ENCODE measurements at regions not wholly inside any gene's neighbourhood (a gene's known extent, or its start where the extent isn't known, plus 50 kb on each side); places are given as distances from the start of the nearest gene placed in this dataset.
"Not testable (repeated sequence)": the region's sequence is repeated elsewhere in the genome, so short reads cannot be mapped to it uniquely, and the experiment has no call there.

- TF ChIP-seq, protein P1, sequence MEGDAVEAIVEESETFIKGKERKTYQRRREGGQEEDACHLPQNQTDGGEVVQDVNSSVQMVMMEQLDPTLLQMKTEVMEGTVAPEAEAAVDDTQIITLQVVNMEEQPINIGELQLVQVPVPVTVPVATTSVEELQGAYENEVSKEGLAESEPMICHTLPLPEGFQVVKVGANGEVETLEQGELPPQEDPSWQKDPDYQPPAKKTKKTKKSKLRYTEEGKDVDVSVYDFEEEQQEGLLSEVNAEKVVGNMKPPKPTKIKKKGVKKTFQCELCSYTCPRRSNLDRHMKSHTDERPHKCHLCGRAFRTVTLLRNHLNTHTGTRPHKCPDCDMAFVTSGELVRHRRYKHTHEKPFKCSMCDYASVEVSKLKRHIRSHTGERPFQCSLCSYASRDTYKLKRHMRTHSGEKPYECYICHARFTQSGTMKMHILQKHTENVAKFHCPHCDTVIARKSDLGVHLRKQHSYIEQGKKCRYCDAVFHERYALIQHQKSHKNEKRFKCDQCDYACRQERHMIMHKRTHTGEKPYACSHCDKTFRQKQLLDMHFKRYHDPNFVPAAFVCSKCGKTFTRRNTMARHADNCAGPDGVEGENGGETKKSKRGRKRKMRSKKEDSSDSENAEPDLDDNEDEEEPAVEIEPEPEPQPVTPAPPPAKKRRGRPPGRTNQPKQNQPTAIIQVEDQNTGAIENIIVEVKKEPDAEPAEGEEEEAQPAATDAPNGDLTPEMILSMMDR (IDR thresholded peaks at IDR 0.05; ENCODE audit: extremely low read depth, insufficient read depth, missing control alignments) = peak; percentile 36
- in situ Hi-C loops (cut with MboI; ENCODE audit: low pct_unique_long_range_greater_than_20kb, low sequenced_read_pairs, unreplicated experiment) = no loop called here
- DNase-seq (ENCODE audit: low spot score) = no peak
Observed at GRCh38 chrX:83416273-83416672, 91.8 kb upstream of the POU3F4 start.

DNA sequence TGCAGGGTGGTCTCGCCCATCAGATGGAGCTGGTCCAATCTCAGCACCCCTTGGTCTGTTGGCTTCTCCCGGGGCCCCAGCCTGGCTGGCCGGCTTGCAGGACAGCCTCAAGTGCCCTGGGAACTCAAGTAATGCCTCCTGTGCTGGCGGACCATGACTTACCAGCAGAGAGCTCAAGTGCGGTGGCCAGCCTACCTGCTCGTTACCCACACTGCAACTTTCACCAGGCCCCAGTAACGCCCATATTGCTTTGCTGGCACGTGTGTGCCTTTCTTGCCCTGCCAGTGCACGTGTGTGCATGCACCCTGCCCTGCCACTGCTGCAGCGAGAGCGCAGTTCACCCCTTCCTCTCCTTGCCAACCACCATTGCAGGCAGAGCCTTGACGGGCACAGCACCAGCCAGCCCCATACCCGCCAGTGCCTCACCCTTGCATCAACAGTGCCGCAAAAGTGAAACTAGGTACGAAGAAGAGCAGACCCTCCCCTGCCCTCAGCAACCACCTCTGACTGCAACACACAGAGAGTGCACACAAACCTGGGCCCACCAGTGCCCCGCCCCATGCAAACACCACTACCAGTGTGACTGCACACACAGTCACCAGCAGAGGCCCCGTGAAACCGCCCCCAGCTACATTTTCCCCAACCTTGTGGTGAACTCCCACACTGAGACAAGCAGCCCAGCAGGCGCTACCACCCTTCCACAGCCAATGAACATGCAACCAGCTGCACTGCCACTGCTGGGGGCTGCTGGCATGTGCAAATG is 88.9 kb upstream of the POU3F4 start:
- DNase-seq (ENCODE audit: low spot score) = no peak
- TF ChIP-seq, protein P1 (IDR thresholded peaks at IDR 0.05; ENCODE audit: extremely low read depth, insufficient read depth, missing control alignments) = no peak
- in situ Hi-C loops (cut with MboI; ENCODE audit: low pct_unique_long_range_greater_than_20kb, low sequenced_read_pairs, unreplicated experiment) = no loop called here

- no peak for DNase-seq (ENCODE audit: low spot score)
- TF ChIP-seq, protein P1 (IDR thresholded peaks at IDR 0.05; ENCODE audit: extremely low read depth, insufficient read depth, missing control alignments) = no peak
- in situ Hi-C loops (cut with MboI; ENCODE audit: low pct_unique_long_range_greater_than_20kb, low sequenced_read_pairs, unreplicated experiment) = no loop called here
Observed at GRCh38 chrX:83422836-83423235, 85.3 kb upstream of the POU3F4 start.

- in situ Hi-C loops (cut with MboI; ENCODE audit: low pct_unique_long_range_greater_than_20kb, low sequenced_read_pairs, unreplicated experiment); DNase-seq (ENCODE audit: low spot score): not testable (repeated sequence)
Observed at GRCh38 chrX:83442552-83442951, 65.5 kb upstream of the POU3F4 start.

DNA sequence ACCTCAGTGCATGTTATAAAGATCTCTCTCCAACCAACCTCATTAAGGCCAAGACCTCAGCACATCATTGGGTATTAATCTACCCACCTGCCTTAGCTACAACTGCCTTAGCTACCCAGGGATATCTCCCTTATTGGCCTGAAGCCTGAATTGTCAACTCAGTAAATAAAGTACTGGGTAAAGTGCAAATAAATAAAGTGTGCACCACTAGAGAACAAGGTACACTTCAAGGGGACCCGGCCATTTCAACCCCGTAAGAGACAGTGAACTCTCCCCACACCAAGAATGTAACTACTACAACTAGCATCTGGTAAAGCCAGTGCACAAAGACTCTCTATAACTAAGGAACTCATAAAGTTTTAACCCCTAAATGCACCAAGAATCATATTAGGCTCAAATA is 61.7 kb upstream of the POU3F4 start:
- in situ Hi-C loops (cut with MboI; ENCODE audit: low pct_unique_long_range_greater_than_20kb, low sequenced_read_pairs, unreplicated experiment) = no loop called here
- DNase-seq (ENCODE audit: low spot score) = no peak
- TF ChIP-seq, protein P1 (IDR thresholded peaks at IDR 0.05; ENCODE audit: extremely low read depth, insufficient read depth, missing control alignments) = no peak
